ENCODE measurements at regions not wholly inside any gene's neighbourhood (a gene's known extent, or its start where the extent isn't known, plus 50 kb on each side); places are given as distances from the start of the nearest gene placed in this dataset.

DNA sequence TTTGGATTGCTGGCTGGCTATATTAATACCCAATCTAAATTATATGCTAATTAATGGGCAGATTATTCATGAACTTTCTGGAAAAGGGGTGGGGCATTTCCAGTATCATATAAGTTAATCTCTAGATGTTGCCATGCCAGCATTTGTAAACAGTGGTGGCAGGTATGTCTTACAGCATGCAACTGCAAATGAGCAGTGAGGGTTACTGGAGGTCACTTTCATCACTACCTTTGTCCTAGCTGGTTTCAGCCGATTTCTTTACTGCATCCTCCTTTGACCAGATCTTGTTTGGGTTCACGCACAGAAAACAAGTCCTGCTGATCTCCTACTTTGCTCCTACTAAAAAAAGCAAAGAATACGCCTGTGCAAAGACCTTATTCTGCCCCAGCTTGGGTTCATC lies 89.1 kb upstream of the USP47 start:
- peaks cover 2% of the 10 kb centered on the region for H3K9me3 ChIP-seq (ENCODE audit: severe bottlenecking)
- H3K4me3 ChIP-seq (ENCODE audit: low read depth, low read length): no peak overlapping the region
- DNase-seq: no peak
- no peaks in the 10 kb centered on the region for H3K27me3 ChIP-seq (ENCODE audit: insufficient read depth, low read depth, severe bottlenecking)
- H3K27ac ChIP-seq: no peak overlapping the region
- TF ChIP-seq, protein P1, sequence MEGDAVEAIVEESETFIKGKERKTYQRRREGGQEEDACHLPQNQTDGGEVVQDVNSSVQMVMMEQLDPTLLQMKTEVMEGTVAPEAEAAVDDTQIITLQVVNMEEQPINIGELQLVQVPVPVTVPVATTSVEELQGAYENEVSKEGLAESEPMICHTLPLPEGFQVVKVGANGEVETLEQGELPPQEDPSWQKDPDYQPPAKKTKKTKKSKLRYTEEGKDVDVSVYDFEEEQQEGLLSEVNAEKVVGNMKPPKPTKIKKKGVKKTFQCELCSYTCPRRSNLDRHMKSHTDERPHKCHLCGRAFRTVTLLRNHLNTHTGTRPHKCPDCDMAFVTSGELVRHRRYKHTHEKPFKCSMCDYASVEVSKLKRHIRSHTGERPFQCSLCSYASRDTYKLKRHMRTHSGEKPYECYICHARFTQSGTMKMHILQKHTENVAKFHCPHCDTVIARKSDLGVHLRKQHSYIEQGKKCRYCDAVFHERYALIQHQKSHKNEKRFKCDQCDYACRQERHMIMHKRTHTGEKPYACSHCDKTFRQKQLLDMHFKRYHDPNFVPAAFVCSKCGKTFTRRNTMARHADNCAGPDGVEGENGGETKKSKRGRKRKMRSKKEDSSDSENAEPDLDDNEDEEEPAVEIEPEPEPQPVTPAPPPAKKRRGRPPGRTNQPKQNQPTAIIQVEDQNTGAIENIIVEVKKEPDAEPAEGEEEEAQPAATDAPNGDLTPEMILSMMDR (IDR thresholded peaks at IDR 0.05; ENCODE audit: low read depth, low read length): no peak
- no peaks in the 10 kb centered on the region for H3K36me3 ChIP-seq

DNA sequence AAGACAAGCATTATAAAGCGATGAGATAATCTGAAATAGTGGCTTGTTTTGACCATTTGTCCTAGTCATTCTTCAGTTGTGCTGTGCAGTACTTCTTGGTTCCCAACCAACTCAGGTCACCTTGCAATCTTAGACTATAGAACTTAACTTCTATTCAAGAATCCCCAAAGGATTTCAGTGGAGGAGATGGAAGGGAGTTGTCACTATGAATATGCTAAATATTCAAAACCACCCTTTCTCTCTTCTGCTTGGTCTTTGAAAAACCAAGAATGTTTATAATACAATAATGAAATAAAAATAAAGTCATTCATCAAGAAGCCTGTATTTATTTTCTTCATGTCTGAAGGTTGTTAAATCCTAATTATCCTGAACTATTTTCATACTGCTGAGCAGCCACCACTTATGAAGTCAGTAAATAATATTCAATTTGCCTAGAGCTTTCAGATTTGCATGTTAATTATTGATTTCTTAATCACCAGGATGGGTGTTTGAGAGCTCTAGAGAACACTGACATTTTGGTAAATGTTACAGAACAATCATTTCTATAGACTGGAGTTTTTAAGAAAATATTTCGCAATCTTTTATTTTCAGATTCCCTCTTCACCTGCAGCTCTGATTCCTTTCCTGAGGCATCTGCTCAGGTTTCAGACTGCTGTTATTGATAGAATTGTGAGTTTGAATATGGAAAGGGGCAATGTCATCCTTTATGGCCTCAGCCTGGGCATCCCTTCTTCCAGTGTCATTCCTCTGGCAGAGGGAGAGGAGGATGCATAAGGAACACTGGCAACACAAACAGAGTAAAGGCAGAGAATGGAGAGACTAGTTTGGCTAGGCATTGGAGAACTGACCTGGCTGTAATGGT lies 91.5 kb upstream of the USP47 start:
- Histone ChIP-seq H3K27me3 (ENCODE audit: insufficient read depth, low read depth, severe bottlenecking) (no peaks in the 10 kb centered on the region), H3K9me3 (ENCODE audit: severe bottlenecking) (peaks cover 2% of the 10 kb centered on the region), H3K27ac (no peak overlapping the region), H3K36me3 (no peaks in the 10 kb centered on the region), H3K4me3 (ENCODE audit: low read depth, low read length) (no peak overlapping the region)
- DNase-seq: no peak
- TF ChIP-seq, protein P1 (IDR thresholded peaks at IDR 0.05; ENCODE audit: low read depth, low read length): no peak

DNA sequence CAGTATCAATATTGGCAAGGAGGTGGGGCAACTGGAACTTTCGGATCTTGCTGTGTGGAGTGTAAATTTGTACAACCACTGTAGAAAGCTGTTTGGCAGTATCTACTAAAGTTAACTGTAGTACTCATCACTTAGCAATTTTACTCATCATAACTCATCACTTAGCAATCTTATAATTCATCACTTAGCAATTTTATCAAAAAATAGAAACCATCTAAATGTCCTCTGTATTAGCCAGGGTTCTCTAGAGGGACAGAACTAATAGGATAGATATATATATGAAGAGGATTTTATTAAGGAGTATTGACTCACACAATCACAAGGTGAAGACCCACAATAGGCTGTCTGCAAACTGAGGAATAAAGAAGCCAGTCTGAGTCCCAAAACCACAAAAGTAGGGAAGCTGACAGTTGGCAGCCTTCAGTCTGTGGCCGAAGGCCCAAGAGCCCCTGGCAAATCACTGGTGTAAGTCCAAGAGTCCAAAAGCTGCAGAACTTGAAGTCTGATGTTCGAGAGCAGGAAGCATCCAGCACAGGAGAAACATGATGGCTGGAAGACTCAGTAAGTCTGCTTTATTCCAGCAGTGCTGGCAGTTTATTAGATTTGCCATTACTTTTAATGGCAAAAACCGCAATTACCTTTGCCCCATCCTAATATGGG lies 92.9 kb upstream of the USP47 start:
- no peak overlapping the region for H3K27ac ChIP-seq
- H3K27me3 ChIP-seq (ENCODE audit: insufficient read depth, low read depth, severe bottlenecking): no peaks in the 10 kb centered on the region
- DNase-seq: no peak
- no peak overlapping the region for H3K4me3 ChIP-seq (ENCODE audit: low read depth, low read length)
- H3K9me3 ChIP-seq (ENCODE audit: severe bottlenecking): peaks cover 2% of the 10 kb centered on the region
- TF ChIP-seq, protein P1 (IDR thresholded peaks at IDR 0.05; ENCODE audit: low read depth, low read length): no peak
- no peaks in the 10 kb centered on the region for H3K36me3 ChIP-seq

DNA sequence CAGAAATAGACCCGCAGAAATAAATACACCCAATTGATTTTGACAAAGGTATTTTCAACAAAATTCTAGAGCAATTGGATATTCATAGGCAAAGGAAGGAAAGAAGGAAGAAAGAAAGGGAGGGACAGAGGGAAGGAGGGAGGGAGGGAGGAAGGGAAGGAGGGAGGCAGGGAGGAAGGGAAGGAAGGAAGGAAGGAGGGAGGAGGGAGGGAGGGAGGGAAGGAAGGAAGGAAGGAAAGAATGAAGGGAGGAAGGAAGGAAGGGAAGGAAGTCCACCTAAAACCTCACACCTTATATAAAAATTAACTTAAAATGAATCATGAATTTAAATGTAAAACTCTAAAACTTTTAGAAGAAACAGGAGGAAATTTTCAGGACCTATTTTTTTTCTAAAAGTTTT lies 94.2 kb upstream of the USP47 start:
- TF ChIP-seq, protein P1 (IDR thresholded peaks at IDR 0.05; ENCODE audit: low read depth, low read length): no peak

DNA sequence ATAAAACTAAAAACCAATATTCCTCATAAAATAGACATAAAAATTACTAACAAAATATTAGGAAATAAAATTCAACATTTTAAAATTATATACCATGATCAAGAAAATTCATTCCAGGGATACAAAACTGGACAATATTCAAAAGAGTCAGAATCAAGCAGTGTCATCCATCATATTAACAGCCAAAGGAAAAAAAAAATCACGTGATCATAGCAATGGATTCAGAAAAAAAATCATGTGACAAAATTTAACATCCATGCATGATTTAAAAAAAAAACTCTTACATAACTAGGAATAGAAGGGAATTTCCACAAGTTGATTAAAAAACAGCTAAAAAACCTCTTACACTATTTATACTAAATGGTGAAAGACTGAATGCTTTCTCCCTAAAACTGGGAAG lies 95.3 kb upstream of the USP47 start:
- Histone ChIP-seq H3K27ac (no peak overlapping the region), H3K4me3 (ENCODE audit: low read depth, low read length) (no peak overlapping the region), H3K27me3 (ENCODE audit: insufficient read depth, low read depth, severe bottlenecking) (no peaks in the 10 kb centered on the region), H3K36me3 (no peaks in the 10 kb centered on the region), H3K9me3 (ENCODE audit: severe bottlenecking) (peaks cover 2% of the 10 kb centered on the region)
- DNase-seq: no peak
- TF ChIP-seq, protein P1 (IDR thresholded peaks at IDR 0.05; ENCODE audit: low read depth, low read length): no peak

More for the DNA sequence above, 94.2 kb upstream of the USP47 start:
- Histone ChIP-seq H3K27ac (no peak overlapping the region), H3K4me3 (ENCODE audit: low read depth, low read length) (no peak overlapping the region), H3K27me3 (ENCODE audit: insufficient read depth, low read depth, severe bottlenecking) (no peaks in the 10 kb centered on the region), H3K36me3 (no peaks in the 10 kb centered on the region), H3K9me3 (ENCODE audit: severe bottlenecking) (peaks cover 2% of the 10 kb centered on the region)
- no peak for DNase-seq
